Stimulated activated CD4-positive, alpha-beta T cell treated with anti-CD3 and anti-CD28 coated beads, Interleukin-4, amount 100 ng/mL, for 48 hours (primary cell): ENCODE measurements at regions not wholly inside any gene's neighbourhood (a gene's known extent, or its start where the extent isn't known, plus 50 kb on each side); places are given as distances from the start of the nearest gene placed in this dataset.

Source experiments
- DNase-seq, 2 donors: peaks; one replicate each; pipeline ENCODE4 v3.0.0-alpha.2; 2020; ENCODE audit warnings: low read depth in 2 of 2

DNA sequence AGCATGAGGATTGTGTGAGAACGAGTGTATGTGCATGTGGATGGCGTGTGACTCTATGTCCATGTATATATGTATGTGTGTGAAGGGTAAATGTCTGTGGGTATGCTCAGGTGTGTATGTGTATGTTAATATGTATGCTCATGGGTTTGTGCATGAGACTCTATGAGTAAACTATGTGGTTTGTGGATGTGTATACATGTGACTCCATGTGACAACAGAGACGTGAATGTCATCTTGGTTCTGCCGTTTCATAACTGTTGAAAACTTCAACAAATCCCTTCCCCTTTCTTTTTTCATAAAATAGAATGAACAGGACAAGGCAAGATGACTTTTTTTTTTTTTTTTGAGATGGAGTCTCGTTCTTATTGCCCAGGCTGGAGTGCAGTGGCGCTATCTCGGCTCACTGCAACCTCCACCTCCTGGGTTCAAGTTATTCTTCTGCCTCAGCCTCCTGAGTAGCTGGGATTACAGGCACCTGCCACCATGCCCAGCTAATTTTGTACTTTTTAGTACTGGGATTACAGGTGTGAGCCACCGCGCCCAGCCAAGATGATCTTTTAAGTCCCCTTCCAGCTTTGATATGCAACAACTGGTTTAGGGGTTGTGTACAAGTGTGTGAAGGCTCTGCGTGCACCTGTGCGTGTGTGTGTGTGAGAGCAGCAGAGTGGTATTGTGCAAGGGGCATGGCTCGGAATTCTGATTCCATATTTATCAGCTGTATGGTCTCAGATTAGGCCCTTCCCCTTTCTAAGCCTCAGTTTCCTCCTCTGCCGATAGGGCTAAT lies 106.3 kb downstream of the EBNA1BP2 start:
- no peak for DNase-seq

DNA sequence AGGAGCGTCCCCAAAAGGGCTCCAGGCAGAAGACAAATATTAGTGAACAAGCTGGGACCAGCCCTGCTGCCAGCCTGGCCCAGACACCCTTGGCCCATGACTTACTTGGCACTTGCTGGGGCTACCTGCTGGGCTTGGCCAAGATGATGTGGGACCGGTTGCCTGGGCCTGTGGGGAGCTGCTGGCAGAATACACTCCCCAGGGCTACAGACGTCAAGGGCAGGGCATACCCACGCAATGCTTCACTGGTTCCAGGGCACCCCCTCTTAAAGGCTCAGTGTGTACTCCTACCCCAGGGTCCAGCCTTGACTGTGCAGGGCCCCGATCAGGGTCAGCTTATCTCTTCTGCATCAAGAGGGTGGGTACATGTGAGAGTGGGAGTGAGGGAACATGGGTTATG lies 106.5 kb upstream of the SLC2A1 start:
- no peak for DNase-seq

DNA sequence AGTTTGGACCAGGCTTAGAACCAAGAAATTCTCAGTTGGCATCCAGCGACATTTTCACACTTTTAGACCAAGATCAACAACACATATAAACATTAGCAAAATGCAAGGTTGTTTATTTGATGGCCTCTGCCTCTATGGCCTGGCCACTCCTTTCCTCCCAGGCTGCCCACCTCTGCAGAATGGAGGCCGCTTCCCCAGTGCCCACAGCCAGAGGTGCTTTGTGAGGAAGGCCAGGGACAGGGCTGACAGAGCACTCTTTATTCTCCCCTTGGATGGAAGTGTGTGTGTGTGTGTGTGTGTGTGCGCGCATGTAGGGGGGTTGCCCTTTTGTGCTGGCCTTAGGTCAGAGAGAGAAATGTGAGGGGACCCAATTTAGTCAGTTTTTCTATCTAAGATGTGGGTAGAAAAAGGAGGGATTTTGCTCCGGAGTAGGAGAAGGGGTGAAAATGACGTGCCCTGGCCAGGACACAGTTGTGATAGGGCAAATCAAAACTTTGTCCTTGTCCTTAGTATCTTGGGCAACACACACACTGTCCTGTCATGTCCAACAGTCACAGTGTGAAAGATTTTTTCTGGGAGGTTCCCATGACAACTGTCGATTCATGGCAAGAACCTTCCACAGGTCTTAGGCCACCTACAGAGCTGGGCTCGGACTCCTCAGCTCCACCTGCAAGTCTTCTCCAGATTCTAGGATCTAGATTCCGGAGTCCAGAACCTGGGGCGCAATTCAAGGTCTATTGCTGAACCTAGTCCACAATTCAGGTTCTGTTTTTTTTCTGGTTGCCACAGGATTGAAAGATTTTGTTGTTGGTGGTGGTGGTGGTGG lies 104.9 kb upstream of the SLC2A1 start:
- no peak for DNase-seq

DNA sequence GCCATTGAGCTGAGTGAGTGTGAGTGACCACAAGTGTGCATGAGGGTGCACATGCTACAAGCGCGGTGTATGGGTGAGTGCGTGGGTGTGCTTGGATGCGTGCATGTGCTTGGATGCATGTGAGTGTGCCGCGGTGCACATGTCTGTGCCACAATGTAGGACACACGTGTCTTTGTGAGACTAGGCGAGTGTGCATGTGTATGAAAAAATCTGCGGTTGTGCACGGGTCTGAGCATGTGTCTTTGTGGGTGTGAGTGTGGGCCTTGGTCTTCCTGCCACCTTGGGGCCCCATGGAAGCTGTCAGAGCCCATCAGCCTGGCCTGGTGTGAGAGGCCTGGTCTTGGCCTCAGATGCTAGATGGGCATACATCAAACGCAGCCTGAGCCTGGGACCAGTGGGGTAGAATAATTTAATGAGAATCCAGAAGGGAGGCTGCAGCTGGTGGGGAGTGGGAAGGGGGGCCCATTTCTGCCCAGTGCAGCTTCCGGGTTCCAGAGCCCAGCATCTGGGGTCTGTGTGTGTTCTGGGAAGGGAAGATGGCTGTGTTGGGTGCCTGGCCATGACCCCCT lies 103.9 kb upstream of the SLC2A1 start:
- DNase-seq = no peak

DNA sequence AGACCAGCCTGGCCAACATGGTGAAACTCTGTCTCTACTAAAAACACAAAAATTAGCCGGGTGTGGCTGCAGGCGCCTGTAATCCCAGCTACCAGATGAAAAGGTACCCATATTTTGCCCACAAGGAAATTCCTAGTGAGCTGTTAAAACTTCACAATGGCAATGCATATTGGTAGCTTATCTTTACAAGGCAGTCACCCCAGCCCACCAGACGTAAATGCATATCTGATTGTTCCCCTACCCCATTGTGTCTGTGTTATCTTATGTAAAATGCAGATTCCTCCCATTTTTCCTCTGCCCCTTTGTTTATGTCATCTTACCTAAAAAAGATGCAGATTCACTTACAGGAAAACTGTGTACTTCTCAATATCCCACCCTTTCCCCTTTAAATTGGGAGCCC lies 103.1 kb upstream of the SLC2A1 start:
- no peak for DNase-seq

DNA sequence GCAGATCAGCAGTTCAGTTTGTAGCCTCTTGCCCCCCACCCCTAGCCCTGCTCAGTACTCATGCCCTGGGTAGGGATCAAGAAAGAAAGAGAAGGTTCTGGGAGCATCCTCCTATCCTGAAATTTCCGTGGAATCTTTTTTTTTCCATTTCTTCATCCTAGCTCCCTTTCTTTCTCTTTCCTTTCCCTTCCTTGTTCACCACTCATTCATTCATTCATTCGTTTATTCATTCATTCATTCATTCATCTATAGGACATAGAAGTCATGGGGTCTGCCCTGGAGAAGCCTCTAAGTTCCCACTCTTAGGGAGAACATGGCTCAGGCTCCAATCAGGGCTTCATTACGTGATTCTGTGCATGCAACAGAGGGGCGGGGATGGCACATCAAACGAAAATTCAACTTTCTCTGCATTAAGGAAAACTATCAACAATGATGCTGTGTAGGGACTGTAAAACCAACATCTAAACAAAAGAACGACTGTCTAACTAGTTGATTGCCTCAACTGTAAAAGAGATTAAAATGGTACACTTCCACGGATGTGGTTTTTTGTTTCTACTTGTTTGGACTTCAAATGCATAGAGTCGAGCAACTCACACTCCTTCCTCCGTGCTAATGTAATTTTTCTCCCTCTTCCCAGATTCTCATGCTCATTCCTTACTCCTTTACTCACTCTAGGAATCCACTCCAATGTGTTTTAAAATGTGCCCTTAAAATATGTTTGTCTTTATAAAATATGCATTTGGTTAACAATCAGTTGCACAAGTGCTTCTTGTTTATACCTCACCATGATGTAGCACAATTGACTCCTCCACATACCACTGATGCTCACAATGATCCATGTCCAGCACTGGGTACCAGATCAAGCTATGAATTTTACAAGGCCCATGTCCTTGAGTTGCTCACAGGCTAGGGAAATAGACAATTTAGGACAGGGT lies 101.2 kb upstream of the SLC2A1 start:
- no peak for DNase-seq

DNA sequence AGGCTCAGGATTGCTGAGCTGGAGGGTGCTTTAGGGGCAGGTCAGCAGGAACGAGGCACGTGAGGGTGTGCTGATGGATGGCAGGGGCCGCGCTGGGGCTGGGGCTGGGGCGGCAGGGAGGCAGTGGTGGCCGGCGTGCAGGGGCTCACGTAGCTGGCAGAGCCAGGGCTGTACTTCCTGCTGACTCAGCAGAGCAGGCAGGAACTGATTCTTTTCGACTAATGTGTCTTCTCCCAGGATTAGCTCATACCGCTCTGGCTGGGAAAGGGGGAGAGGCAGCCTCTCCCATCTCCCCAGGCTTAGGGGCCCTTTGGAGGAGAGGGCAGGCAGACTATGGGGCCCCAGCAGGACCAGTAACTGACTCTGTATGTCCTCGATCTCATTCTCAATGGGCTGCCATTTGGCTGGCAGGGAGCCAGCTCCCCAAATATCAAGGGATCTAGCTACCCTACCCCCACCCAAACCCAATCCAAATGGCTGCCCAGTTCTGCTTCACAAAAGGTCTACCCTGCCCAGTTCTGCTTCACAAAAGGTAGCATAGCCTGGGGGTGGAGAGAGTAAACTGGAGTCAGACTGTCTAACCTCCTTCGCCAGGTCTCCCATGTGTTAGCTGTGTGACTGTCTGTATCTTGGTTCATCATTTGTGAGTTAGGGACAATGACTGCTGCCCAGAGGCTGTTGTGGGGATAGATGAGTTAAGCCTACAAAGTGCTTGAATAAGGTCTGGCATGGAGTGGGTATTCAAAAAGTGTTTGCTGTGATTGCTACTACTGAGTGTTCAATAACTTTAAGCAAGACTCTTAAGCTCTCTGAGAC lies 100.1 kb upstream of the SLC2A1 start:
- peak; percentile 16 to 24 for DNase-seq

DNA sequence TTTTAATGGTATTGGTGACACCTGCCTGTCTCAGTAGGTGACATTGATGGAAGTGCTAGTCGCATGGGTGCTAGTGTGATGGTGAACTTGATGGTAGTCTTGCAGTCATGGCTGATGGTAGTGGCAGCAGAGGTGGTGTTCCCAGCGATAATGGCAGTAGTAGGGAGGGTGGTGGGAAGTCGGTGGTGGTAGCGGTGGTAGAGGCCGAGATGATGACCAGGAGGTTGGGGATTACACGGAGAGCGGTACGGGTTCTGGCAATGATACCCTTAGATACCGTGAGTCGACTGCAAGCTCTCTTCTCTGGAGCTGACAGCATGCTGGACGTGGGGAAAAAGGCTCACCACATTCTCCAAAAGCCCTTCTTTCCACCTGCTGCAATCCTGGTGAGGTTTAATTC lies 99.4 kb upstream of the SLC2A1 start:
- no peak for DNase-seq

DNA sequence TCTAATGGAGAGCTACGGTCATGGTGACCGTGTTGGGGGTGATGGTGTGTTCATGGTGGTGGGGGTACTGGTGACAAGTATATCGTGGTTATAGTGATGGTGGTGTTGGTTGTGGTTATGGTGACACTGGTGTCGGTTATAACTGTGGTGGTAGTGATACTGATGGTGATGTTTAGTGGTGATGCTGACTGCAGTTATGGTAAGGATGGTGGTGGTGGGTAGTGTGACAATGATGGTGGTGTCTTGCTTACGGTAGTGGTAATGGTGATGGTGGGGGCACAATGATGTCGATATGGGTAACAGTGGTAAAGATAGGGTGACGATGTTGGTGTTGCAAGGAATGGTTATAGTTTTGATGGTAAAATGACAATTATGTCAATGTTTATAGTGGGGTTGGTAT lies 98.9 kb upstream of the SLC2A1 start:
- DNase-seq = no peak

DNA sequence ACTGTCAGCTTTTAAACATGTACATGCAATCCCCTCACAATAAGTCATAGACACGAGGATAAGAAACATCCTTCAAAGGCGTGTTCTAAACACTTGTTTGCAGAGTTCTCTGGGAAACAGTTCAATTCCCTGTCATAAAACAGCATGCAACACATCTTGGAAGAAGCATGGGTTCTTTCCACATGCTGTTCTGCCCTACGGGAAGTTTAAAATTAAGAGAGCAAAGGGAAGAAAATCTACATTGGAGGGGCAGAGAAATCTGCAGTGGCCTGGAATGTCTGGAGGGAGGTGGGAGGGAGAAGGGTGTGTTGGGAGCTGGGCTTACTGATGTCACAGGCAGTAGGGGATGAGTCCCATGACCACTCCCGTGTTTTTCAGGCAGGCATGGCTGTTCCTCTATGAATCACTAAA lies 98.3 kb upstream of the SLC2A1 start:
- DNase-seq = no peak

DNA sequence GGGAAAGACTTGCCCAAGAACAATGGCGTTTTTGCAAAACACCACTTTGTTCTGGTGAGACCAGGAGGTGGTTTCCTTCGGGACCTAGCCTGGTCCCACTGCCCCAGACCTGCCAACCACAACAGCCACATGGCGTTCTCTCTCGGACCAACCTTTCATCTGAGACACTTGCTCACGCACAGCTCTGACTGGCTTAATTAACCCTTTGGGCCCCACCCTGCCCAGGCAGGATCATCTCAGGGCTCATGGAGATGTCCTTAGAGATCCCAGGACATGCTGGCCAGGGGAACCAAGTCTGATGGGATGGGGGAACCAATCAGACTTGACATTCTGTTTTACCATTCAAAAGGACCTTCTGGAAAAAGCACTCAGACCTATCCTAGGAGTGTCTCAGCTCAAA lies 97.8 kb upstream of the SLC2A1 start:
- DNase-seq = no peak

DNA sequence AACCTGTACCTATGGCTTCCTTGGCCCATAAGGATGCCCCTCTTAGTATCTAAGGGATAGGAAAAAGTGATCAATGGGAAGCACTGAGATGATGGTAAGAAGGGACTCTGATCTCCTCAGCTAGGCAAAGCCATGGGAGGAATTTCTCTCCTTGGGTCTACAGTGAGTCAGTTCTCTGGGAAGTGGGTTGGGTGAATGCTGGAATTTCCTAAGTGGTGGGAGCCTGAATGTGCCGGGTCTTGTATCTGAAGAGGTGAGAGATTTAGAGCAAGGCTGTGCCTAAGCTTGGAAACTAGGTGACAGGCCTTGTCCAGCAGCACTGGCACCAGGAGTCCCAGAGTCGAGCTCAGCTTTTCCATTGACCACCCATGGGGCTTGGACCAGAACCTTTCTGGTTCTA lies 96.3 kb upstream of the SLC2A1 start:
- DNase-seq = no peak

DNA sequence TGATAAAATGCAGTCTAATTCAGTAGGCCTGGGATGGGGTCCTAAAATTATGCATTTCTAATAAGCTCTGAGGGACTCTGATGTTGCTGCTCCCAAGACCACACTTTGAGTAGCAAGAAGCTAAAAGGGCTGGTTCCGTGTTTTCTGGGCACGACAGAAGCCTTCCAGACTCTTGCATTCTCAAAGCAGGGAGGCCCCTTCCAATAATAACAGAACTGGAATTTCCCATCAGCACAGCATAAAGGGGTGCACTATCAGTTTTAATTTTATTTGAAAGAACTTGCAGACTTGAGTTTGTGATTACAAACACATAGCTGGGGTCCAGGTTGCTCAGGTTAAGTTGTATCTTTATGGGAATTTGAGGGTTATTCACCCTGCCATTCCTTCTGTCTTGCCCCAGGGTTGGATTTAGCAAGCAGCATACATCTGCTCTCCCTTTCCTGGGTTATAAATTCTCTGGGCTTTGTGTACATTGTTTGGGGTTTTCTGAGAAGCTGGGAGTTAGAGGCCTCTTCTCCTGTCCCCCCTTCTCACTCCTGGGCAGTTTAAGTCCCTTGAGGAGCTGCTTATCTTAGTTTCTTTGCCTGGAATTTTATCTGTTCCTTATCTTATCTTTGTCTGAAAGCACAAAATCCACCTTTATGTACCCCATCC lies 94.2 kb upstream of the SLC2A1 start:
- no peak for DNase-seq

DNA sequence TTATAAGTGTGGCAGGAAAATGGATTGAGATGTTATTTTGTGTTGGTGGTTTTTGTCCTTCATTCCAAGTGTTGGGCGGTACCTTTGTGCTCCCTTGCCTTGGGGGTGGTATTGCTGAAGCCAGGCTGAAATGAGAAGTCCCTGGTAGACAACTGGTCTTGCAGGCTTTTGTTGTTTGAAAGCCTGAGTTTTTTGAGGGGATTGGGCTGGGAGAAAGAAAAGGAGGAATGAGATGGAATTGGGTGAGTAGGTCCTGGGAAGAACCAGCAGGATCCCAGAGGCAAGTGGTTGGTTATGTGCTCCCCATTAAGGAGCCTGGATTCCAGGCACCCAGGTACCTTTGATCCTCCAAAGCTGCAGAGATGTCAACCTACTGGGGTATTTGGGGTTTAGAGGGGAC lies 93.7 kb upstream of the SLC2A1 start:
- no peak for DNase-seq

DNA sequence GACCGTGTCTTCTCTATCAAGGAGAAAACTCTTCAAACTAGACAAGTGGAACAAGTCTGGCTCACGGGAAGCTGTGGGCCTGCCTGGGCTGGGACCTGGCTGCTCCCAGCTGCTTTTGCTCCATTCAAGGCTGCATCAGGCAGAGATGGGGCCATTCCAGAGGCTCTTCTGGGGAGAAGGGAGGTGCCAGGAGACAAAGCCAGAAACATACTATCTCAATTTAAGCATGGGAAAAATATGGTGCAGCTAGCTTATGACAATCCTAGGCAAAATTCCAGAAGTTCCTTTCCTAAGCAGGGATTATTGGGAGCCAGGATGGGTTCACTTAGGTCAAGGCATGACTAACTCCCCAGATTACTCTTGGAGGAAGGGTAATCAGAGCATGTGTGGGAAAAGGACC lies 90.8 kb upstream of the SLC2A1 start:
- DNase-seq = no peak

DNA sequence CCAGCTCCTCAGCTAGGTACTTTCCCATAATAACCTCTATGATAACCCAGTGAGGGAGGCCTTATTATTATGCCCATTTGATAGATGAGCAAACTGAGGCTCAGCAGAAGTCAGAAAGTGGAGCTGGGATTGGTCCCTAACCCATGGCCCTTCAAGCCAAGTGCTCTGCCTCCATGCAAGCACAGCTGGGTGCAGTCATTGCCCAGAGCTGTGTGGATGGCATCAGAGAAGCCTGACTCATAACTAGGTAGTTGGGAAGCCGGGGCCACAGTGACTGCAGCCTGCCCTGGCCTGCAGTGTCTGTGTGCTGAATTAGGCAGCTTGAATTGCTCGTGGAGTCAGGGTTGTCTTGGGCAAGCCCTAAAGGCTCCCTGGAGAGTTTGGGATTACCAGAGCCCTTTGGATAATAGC lies 89.9 kb upstream of the SLC2A1 start:
- DNase-seq = no peak

DNA sequence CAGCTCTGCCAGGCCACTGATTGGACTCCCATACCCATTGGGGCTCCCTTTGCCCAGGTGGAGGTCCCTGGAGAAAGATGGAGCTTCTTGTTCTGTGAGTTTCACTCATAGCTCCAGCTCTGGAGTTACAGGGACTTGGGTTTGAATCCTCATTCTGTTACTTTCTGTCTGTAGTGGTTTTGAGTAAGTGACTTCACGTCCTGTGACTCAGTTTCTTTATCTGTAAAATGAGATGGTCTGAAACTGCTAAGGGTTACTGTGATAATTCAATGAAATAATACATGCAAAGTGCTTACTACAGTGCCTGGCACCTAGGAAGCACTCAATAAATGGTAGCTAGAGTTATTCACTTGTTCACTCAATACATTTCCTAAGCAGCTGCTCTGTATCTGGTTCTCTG lies 88.5 kb upstream of the SLC2A1 start:
- no peak for DNase-seq

DNA sequence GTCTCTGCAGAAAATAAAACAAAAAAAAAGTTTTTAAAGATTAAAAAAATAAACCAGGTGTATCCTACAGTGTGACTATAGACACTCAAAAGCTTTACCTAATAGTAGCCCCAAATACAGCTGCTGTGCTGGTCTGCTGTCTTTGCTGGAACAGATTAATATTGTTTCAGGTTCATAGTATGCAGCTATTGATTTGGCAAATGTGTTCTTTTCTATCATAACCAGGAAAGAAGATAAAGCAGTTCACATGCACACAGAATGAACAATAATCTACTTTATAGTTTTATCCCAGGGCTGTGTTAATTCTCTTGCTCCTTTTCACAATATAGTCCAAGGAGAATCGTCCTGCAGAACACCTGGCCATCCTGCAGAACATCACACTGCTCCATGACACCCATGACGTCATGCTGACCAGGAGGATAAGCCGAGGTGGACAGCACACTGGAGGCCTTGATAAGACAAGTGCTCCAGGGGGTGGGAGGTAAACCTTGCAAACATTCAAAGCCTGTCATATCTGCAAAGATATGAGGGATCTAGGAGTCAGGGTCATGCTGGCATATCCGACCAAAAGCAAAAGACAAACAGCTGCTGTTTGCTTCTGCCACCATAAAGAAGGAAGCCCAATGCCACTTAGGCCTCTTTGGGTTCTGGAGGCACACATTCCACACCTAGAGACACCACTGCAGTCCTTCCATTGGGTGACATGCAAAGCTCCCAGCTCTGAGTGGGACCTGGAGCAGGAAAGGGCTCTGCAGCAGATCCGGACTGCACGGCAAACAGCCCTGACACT lies 86.1 kb upstream of the SLC2A1 start:
- DNase-seq = no peak

DNA sequence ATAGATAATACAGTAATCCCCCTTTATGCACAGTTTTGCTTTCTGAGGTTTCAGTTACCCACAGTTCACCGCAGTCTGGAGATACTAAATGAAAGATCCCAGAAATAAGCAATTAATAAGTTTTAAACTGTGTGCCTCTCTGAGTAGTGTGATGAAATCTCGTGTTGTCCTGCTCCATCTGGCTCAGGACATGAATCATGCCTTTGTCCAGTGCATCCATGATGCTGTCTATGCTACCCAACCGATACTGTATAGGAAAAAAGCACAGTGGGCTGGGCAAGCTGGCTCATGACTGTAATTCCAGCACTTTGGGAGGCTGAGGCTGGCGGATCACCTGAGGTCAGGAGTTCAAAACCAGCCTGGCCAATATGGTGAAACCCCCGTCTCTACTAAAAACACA lies 85.0 kb upstream of the SLC2A1 start:
- DNase-seq = no peak
